Stimulated activated effector memory CD8-positive, alpha-beta T cell treated with anti-CD3 and anti-CD28 coated beads, Interleukin-12 subunit alpha, Interleukin-12 subunit beta, amount 100 ng/mL, for 72 hours (primary cell): ENCODE measurements at regions not wholly inside any gene's neighbourhood (a gene's known extent, or its start where the extent isn't known, plus 50 kb on each side); places are given as distances from the start of the nearest gene placed in this dataset.

Experiments
- ATAC-seq: fragments of 150-1000 bp; cut with Tn5 transposase; 2 replicates; pipeline ENCODE4 v1.10.0; 2021
- DNase-seq, 2 donors: peaks; one replicate each; pipeline ENCODE4 v3.0.0; 2021 to 2022; ENCODE audit warnings: low spot score in 2 of 2
- H3K27ac Mint-ChIP-seq: one replicate; pipeline ENCODE4 v1.8.0; 2022; ENCODE audit warnings: mild to moderate bottlenecking, mixed read lengths
- H3K36me3 Mint-ChIP-seq: one replicate; pipeline ENCODE4 v1.8.0; 2022; ENCODE audit warnings: mild to moderate bottlenecking, mixed read lengths
- H3K4me1 Mint-ChIP-seq: one replicate; pipeline ENCODE4 v1.8.0; 2022; ENCODE audit warnings: mixed read lengths
- H3K4me3 Mint-ChIP-seq: one replicate; pipeline ENCODE4 v1.8.0; 2022; ENCODE audit warnings: mild to moderate bottlenecking, mixed read lengths
- H3K9me3 Mint-ChIP-seq: one replicate; pipeline ENCODE4 v1.8.0; 2022; ENCODE audit warnings: mixed read lengths

GRCh38 chr2:40844353-40845277 lies 392.7 kb upstream of the SLC8A1 start:
- Mint-ChIP-seq H3K27ac (no peak overlapping the region), H3K4me3 (no peak overlapping the region), H3K4me1 (no peaks in the 10 kb centered on the region), H3K36me3 (no peaks in the 10 kb centered on the region), H3K9me3 (peaks cover 12% of the 10 kb centered on the region)
- no peak for DNase-seq
- no peak for ATAC-seq

- H3K9me3 Mint-ChIP-seq: peaks cover 16% of the 10 kb centered on the region
- no peak for ATAC-seq
- H3K27ac Mint-ChIP-seq: no peak overlapping the region
- no peak for DNase-seq
- no peaks in the 10 kb centered on the region for H3K4me1 Mint-ChIP-seq
- H3K36me3 Mint-ChIP-seq: no peaks in the 10 kb centered on the region
- no peak overlapping the region for H3K4me3 Mint-ChIP-seq
Measured at GRCh38 chr2:40851661-40852060, 399.8 kb upstream of the SLC8A1 start.

- H3K27ac Mint-ChIP-seq: no peak overlapping the region
- no peaks in the 10 kb centered on the region for H3K4me1 Mint-ChIP-seq
- no peak overlapping the region for H3K4me3 Mint-ChIP-seq
- no peaks in the 10 kb centered on the region for H3K36me3 Mint-ChIP-seq
- peaks cover 3% of the 10 kb centered on the region for H3K9me3 Mint-ChIP-seq
- no peak for ATAC-seq
- DNase-seq: no peak
Measured at GRCh38 chr2:40859617-40860016, 407.7 kb upstream of the SLC8A1 start.

DNA sequence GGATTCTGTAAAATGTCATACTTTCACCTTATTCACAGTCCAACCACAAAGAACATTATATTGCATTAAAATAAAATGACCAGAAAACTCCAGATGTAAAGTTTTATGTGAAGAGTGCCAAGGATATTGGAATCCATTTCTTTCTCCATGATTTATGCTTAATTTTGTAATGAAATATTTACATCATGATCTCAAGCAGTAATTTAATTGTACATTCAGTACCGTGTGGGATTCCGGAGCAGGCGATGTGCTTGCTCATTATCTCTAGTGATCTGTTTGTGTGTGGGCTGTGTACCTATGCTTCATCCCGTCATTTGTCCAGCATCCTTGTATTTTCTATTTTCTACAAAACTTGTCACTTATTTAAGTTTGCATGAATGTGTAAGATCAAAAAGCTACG lies 415.9 kb upstream of the SLC8A1 start:
- ATAC-seq (no peak), DNase-seq (no peak)
- peaks cover 6% of the 10 kb centered on the region for H3K9me3 Mint-ChIP-seq
- no peak overlapping the region for H3K4me3 Mint-ChIP-seq
- H3K27ac Mint-ChIP-seq: no peak overlapping the region
- H3K36me3 Mint-ChIP-seq: no peaks in the 10 kb centered on the region
- no peaks in the 10 kb centered on the region for H3K4me1 Mint-ChIP-seq

DNA sequence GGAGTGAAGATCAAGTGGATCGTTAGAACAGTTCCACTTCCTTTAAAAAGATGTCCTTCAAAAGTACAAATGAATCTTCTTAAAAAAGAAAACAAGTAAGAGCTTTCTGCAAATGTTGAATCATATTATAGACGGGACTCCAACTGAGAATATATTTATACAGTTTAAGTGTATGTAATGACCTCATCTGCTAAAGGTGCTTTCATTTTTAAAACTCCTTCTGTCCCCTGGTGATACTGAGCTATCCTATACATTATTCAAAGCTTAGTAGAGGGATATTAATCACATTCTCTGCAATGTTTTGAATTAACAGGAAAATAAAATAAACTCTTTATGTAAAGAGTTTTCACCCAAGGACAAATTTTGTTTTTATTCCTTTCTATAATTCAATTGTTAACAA lies 420.7 kb upstream of the SLC8A1 start:
- no peak overlapping the region for H3K4me3 Mint-ChIP-seq
- DNase-seq: no peak
- H3K36me3 Mint-ChIP-seq: no peaks in the 10 kb centered on the region
- no peak overlapping the region for H3K27ac Mint-ChIP-seq
- ATAC-seq: no peak
- no peaks in the 10 kb centered on the region for H3K4me1 Mint-ChIP-seq
- H3K9me3 Mint-ChIP-seq: peaks cover 9% of the 10 kb centered on the region

- Mint-ChIP-seq H3K27ac (no peak overlapping the region), H3K4me3 (no peak overlapping the region), H3K36me3 (no peaks in the 10 kb centered on the region), H3K4me1 (no peaks in the 10 kb centered on the region), H3K9me3 (peaks cover 9% of the 10 kb centered on the region)
- no peak for ATAC-seq
- no peak for DNase-seq
Measured at GRCh38 chr2:40874380-40874779, 422.5 kb upstream of the SLC8A1 start.

DNA sequence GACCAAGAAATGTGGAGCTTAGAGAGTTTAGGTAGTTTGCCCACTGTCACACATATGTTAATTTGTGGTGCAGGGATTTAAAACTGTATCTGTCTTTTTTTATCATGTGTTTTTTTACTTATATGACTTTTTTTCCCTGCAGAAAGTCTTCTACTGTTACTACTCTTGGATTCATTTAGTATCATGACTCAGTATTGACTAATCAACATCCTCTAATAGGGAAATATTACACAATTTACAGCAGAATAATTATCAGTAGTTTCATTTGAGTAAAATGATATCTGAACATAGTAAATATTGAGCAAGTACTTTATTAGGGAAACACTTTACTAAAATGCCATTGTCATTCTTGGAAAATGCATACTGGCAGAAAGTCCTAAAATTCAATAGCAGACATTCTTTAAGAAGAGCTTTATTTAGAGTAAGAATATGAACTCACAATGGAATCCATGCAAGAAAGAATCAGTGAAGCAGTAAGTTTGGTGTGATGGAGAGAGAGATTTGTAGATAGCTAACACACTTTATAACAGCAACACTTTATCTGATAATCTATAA lies 425.9 kb upstream of the SLC8A1 start:
- no peak for ATAC-seq
- H3K9me3 Mint-ChIP-seq: peaks cover 6% of the 10 kb centered on the region
- H3K36me3 Mint-ChIP-seq: no peaks in the 10 kb centered on the region
- H3K4me3 Mint-ChIP-seq: no peak overlapping the region
- no peak for DNase-seq
- H3K27ac Mint-ChIP-seq: no peak overlapping the region
- H3K4me1 Mint-ChIP-seq: no peaks in the 10 kb centered on the region

DNA sequence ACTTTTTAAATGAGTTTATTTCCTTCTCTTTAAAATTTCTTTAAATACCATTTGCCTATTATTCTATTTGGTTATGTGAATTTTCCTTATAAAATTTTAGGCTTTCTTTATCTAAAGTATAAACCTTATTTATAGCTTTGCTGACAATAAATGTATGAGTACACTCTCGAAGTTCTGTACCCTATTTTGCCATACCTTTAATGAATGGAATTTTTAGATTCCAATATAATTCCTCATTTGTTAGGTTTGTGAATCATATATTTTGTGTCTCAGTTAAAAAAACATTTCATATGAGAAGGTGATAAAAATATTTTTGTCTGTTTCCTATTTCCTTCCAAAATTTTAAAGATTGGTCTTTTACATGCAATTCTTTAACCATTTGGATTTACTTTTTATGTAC lies 427.4 kb upstream of the SLC8A1 start:
- no peak for DNase-seq
- H3K9me3 Mint-ChIP-seq: peaks cover 6% of the 10 kb centered on the region
- H3K4me3 Mint-ChIP-seq: no peak overlapping the region
- no peak for ATAC-seq
- no peak overlapping the region for H3K27ac Mint-ChIP-seq
- no peaks in the 10 kb centered on the region for H3K4me1 Mint-ChIP-seq
- no peaks in the 10 kb centered on the region for H3K36me3 Mint-ChIP-seq

DNA sequence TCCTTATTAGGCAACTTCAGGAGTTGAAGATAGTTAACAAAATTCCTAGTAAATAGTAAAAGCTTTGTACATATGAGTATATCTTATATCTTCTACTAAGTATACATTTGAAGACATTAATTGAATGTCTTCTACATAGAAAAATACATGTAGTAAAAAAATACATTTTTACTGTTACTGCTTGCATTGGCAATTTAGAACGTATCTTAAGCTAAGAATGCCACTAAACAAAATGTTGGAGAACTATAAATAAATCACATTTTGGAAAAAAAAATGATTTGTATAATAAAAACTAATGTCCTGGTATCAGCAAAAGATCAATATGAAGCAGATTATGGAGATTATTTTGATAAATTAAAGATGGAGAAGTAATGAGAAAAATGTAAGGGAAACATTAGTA lies 434.2 kb upstream of the SLC8A1 start:
- Mint-ChIP-seq H3K4me3 (no peak overlapping the region), H3K9me3 (peaks cover 7% of the 10 kb centered on the region), H3K36me3 (no peaks in the 10 kb centered on the region), H3K4me1 (no peaks in the 10 kb centered on the region), H3K27ac (no peak overlapping the region)
- no peak for DNase-seq
- no peak for ATAC-seq

GRCh38 chr2:40886655-40887054 lies 434.8 kb upstream of the SLC8A1 start:
- H3K4me1 Mint-ChIP-seq: no peaks in the 10 kb centered on the region
- ATAC-seq (no peak), DNase-seq (no peak)
- H3K36me3 Mint-ChIP-seq: no peaks in the 10 kb centered on the region
- no peak overlapping the region for H3K4me3 Mint-ChIP-seq
- no peak overlapping the region for H3K27ac Mint-ChIP-seq
- H3K9me3 Mint-ChIP-seq: peaks cover 10% of the 10 kb centered on the region

DNA sequence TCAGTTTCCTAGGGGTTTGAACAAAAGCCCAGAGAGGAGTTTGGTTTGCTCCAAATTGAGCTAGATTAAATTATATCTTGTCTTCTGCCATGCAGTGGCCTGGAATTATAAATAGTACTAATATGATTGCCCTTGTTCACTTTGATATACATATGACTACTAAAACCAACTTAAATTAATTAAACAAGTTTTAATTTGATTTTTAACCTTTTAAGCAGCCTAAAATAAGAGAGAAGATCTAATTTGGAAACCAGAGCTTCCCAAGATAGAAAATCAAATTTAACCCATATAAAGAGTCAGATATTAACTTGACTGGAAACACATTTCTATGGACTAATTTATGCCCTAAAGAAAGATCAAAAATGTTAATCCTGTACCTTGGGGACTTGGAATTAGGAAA lies 444.5 kb upstream of the SLC8A1 start:
- Mint-ChIP-seq H3K4me1 (no peaks in the 10 kb centered on the region), H3K9me3 (peaks cover 12% of the 10 kb centered on the region), H3K4me3 (no peak overlapping the region), H3K36me3 (no peaks in the 10 kb centered on the region), H3K27ac (no peak overlapping the region)
- ATAC-seq (no peak), DNase-seq (no peak)

DNA sequence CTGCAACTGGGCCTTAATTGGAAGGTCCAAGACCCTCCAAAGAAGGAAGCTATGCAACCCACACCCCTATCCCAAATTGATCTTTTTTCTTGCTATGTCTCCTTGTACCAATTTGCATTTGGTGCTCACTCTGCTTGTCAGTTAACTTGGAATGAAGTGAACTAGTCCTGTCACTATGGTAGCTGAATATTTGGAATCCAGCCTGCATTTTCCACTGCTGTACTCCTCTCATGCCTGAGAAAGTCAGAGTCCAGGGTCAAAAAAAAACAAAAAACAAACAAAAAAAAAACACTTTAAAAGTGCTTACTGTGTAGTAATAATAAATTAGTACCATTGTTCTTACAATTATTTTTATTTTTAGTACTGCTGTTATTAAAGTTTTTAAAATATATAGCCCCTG lies 462.8 kb upstream of the SLC8A1 start:
- Mint-ChIP-seq H3K9me3 (peaks cover 23% of the 10 kb centered on the region), H3K36me3 (no peaks in the 10 kb centered on the region), H3K27ac (no peak overlapping the region), H3K4me3 (no peak overlapping the region), H3K4me1 (no peaks in the 10 kb centered on the region)
- ATAC-seq (no peak), DNase-seq (no peak)

- no peak for ATAC-seq
Measured at GRCh38 chr2:40915651-40916050, 463.8 kb upstream of the SLC8A1 start.

DNA sequence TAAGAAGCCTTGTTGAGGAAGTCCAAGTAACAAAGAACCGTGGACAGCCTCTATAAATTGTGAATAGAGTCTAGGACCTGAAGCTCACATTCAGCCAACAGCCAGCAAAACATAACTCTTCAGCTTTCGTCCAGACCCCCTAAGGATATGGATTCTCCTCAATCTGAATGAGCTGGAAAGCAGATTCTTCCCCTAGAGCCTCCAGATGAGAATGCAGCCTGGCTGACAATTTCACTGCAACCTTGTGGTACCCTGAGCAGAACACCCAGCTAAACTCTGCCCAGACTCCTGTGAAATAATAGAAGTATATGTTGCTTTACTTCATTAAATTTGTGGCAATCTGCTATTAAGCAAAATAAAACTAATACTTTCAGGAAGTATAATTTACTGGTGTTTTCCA lies 483.5 kb upstream of the SLC8A1 start:
- ATAC-seq (no peak), DNase-seq (no peak)
- Mint-ChIP-seq H3K9me3 (peaks cover 20% of the 10 kb centered on the region), H3K36me3 (no peaks in the 10 kb centered on the region), H3K27ac (no peak overlapping the region), H3K4me1 (no peaks in the 10 kb centered on the region), H3K4me3 (no peak overlapping the region)

More at GRCh38 chr2:40915651-40916050, 463.8 kb upstream of the SLC8A1 start:
- DNase-seq: no peak
- Mint-ChIP-seq H3K9me3 (peaks cover 24% of the 10 kb centered on the region), H3K27ac (no peak overlapping the region), H3K36me3 (no peaks in the 10 kb centered on the region), H3K4me1 (no peaks in the 10 kb centered on the region), H3K4me3 (no peak overlapping the region)

DNA sequence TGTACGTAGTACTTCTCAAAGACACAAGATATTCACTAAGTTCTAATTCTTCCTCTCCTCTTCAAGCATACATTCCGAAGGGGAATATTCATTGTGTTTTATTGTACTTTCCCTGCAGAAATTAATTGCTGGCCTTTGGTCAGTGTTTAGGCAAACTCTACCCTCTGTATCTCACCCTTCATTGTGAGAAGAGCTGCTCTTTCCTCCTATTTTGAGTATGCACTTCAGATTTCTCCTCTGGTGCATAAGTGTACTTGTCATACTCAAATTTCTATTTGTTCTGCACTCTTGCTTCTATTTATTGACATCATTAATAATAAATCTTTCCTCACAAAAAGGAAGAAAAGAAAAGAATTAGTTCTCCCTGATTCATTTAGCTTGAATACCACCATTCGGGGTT lies 485.4 kb upstream of the SLC8A1 start:
- Mint-ChIP-seq H3K4me3 (no peak overlapping the region), H3K4me1 (no peaks in the 10 kb centered on the region), H3K36me3 (no peaks in the 10 kb centered on the region), H3K9me3 (peaks cover 22% of the 10 kb centered on the region), H3K27ac (no peak overlapping the region)
- ATAC-seq (no peak), DNase-seq (no peak)

DNA sequence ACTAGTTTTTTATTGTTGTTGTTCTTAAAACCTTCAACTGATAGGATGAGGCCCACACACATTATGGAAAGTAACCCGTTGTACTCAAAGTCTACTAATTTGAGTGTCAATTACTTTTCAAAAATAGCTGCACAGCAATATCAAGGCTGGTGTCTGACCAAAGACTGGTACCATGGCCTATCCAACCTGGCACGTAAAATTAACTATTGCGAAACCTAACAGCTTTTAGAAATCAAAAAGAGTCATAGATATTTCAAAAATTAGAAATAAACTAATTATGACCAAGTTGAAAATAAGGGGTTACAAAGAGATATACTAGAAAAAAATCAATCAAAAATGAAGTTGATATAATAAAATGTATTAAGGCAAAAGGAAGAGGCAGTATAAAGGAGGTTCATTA lies 501.5 kb upstream of the SLC8A1 start:
- Mint-ChIP-seq H3K4me1 (no peaks in the 10 kb centered on the region), H3K36me3 (no peaks in the 10 kb centered on the region), H3K9me3 (peaks cover 17% of the 10 kb centered on the region), H3K27ac (no peak overlapping the region), H3K4me3 (no peak overlapping the region)
- ATAC-seq (no peak), DNase-seq (no peak)
